Mesenchymal stem cell (in vitro differentiated cells and primary cell): ENCODE measurements at regions not wholly inside any gene's neighbourhood (a gene's known extent, or its start where the extent isn't known, plus 50 kb on each side); places are given as distances from the start of the nearest gene placed in this dataset.

Source experiments
- DNase-seq: peaks from one replicate; pipeline ENCODE4 v3.0.0-alpha.2; 2013
- H2AFZ ChIP-seq: one replicate; pipeline ENCODE4 v1.6.1; 2013; ENCODE audit warnings: low read depth, mild to moderate bottlenecking, control low read depth, inconsistent platforms, low read length, moderate library complexity
- H2AK5ac ChIP-seq: 2 replicates; pipeline ENCODE4 v1.6.1; 2013; ENCODE audit warnings: low read length, moderate library complexity, mild to moderate bottlenecking, inconsistent platforms; ENCODE audit not compliant: severe bottlenecking
- H2BK120ac ChIP-seq: one replicate; pipeline ENCODE4 v1.6.1; 2013; ENCODE audit warnings: low read depth, mild to moderate bottlenecking, inconsistent platforms, low read length, moderate library complexity
- H2BK12ac ChIP-seq, 2 experiments: one replicate each; pipeline ENCODE4 v1.6.1; 2013; ENCODE audit warnings: inconsistent platforms in 2 of 2, low read length in 2 of 2, mild to moderate bottlenecking in 2 of 2, moderate library complexity in 2 of 2, control low read depth in 1 of 2
- H2BK15ac ChIP-seq: one replicate; pipeline ENCODE4 v1.6.1; 2013; ENCODE audit warnings: mild to moderate bottlenecking, low read depth, inconsistent platforms; ENCODE audit not compliant: poor library complexity, severe bottlenecking
- H2BK5ac ChIP-seq: 2 replicates; pipeline ENCODE4 v1.6.1; 2013; ENCODE audit warnings: low read depth, mild to moderate bottlenecking, low read length, control low read depth, inconsistent platforms; ENCODE audit not compliant: poor library complexity, severe bottlenecking
- H3K14ac ChIP-seq, 2 experiments: one replicate each; pipeline ENCODE4 v1.6.1; 2013; ENCODE audit warnings: inconsistent platforms in 2 of 2, low read length in 2 of 2, control low read depth in 1 of 2, mild to moderate bottlenecking in 1 of 2, moderate library complexity in 1 of 2
- H3K18ac ChIP-seq, 2 experiments: one replicate each; pipeline ENCODE4 v1.6.1; 2013; ENCODE audit warnings: inconsistent platforms in 2 of 2, low read length in 2 of 2, control low read depth in 1 of 2, low read depth in 1 of 2, mild to moderate bottlenecking in 1 of 2
- H3K23ac ChIP-seq, 2 experiments: one replicate each; pipeline ENCODE4 v1.6.1; 2013; ENCODE audit warnings: inconsistent platforms in 2 of 2, low read length in 2 of 2, mild to moderate bottlenecking in 2 of 2, moderate library complexity in 2 of 2, control low read depth in 1 of 2
- H3K27ac ChIP-seq: 2 replicates; pipeline ENCODE4 v1.5.1; 2013; ENCODE audit warnings: mild to moderate bottlenecking, moderate library complexity, low read length, control low read depth, inconsistent platforms; ENCODE audit not compliant: poor library complexity, severe bottlenecking
- H3K27me3 ChIP-seq, 2 experiments: 2 replicates each; pipeline versions ENCODE4 v1.6.1 to v1.7.0; 2013; ENCODE audit warnings: low read length in 2 of 2, mild to moderate bottlenecking in 2 of 2, moderate library complexity in 2 of 2, control low read depth in 1 of 2, inconsistent platforms in 1 of 2; ENCODE audit not compliant: control insufficient read depth in 1 of 2, insufficient read depth in 1 of 2
- H3K36me3 ChIP-seq, 2 experiments: 2 replicates each; pipeline versions ENCODE4 v1.6.1 to v1.7.0; 2013; ENCODE audit warnings: low read length in 2 of 2, control low read depth in 1 of 2, inconsistent platforms in 1 of 2, low read depth in 1 of 2, mild to moderate bottlenecking in 1 of 2; ENCODE audit not compliant: insufficient read depth in 2 of 2, control insufficient read depth in 1 of 2
- H3K4ac ChIP-seq, 2 experiments: one replicate each; pipeline ENCODE4 v1.6.1; 2013; ENCODE audit warnings: inconsistent platforms in 2 of 2, low read length in 2 of 2, mild to moderate bottlenecking in 2 of 2, moderate library complexity in 2 of 2, control low read depth in 1 of 2, low read depth in 1 of 2
- H3K4me1 ChIP-seq: 2 replicates; pipeline ENCODE4 v1.6.1; 2013; ENCODE audit warnings: low read depth, low read length, control low read depth; ENCODE audit not compliant: control insufficient read depth, insufficient read depth
- H3K4me2 ChIP-seq: 2 replicates; pipeline ENCODE4 v1.6.1; 2013; ENCODE audit warnings: low read length, mild to moderate bottlenecking, inconsistent platforms; ENCODE audit not compliant: poor library complexity, severe bottlenecking
- H3K4me3 ChIP-seq, 2 experiments: 2 replicates each; pipeline versions ENCODE4 v1.5.1 to v1.7.0; 2013; ENCODE audit warnings: low read length in 2 of 2, mild to moderate bottlenecking in 2 of 2, control low read depth in 1 of 2, low read depth in 1 of 2; ENCODE audit not compliant: insufficient read depth in 1 of 2
- H3K79me1 ChIP-seq: replicated peaks from 2 replicates; pipeline ENCODE4 v1.6.1; 2013; ENCODE audit warnings: mild to moderate bottlenecking, control low read depth, low read length, inconsistent platforms; ENCODE audit not compliant: poor library complexity, severe bottlenecking
- H3K9ac ChIP-seq: 2 replicates; pipeline ENCODE4 v1.7.0; 2013; ENCODE audit warnings: mild to moderate bottlenecking, low read length, moderate library complexity
- H3K9me3 ChIP-seq: 2 replicates; pipeline ENCODE4 v1.7.0; 2013; ENCODE audit warnings: mild to moderate bottlenecking, low read length; ENCODE audit not compliant: control insufficient read depth
- H4K8ac ChIP-seq: one replicate; pipeline ENCODE4 v1.6.1; 2013; ENCODE audit warnings: inconsistent platforms, mild to moderate bottlenecking, low read length, moderate library complexity
- H4K91ac ChIP-seq: one replicate; pipeline ENCODE4 v1.6.1; 2013; ENCODE audit warnings: mild to moderate bottlenecking, low read length, inconsistent platforms
- WGBS: methylation state at CpG from one replicate; pipeline ENCODE4 v1.1.7; 2013; ENCODE audit warnings: mixed read lengths; 5-methylcytosine and 5-hydroxymethylcytosine counted together

DNA sequence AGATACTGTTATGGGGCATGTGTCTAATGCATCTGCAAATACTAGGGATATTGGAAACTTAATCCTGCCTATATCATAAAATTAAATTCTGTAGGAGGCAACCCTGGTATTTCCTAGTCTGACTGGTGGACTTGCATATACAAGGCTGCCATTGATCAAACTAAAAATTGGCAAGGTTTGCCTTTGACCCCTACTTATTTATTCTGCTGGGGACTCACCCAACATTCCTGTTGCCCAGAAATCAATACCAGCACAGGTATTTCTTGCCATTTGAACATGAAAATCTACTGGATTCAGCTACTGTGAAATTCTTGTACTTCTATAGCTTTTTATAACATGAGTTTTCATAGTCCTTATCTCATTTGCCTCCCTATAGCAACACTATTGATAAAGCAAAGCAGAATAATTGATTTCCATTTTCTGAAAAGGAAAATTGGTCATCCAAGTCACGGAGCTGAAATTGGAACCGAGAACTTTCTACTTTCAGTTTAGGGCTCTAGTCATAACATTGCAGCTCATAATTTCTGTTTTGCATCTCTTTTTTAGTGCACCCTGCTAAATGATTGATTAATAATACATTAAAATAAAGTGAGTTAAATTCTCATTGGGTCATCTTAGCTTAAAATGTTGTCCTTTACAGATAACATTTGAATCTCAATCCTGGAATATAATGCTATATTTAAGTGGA, 365.2 kb downstream of the MFSD1 start:
- 93% methylated on average over 2 of the region's 2 CpGs for WGBS
- H2AK5ac ChIP-seq = no peak overlapping the region

DNA sequence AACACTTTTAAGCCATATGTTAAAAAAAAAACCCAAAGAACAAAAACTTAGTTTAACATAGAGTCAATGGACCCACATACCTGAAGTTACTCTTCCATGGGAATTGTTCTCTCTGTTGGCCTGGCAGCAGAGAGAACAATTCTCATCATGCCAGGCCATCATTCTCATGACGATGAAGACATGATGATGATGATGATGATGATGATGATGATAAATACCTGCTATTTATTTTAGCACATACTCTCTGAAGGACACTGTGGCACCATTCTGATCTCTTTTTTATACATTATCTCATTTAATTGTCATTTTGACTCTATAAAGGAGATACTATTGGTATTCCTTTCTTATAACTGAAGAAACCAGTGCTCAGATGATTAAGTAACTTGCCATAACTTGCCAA, 366.9 kb downstream of the MFSD1 start:
- Histone ChIP-seq H3K4me3 (no peak overlapping the region), H3K27ac (no peak overlapping the region), H2BK5ac (no peak overlapping the region), H2AK5ac (no peak overlapping the region), H3K9me3 (no peaks in the 10 kb centered on the region), H3K23ac (no peak overlapping the region), H2AFZ (no peak overlapping the region), H3K27me3 (no peaks in the 10 kb centered on the region), H3K14ac (no peak overlapping the region), H3K4me2 (no peak overlapping the region), H2BK120ac (no peak overlapping the region), H4K8ac (no peak overlapping the region), H2BK12ac (peak overlapping the region in 1 of 2 experiments; percentile 54), H3K18ac (no peak overlapping the region), H4K91ac (no peak overlapping the region), H3K79me1 (no peaks in the 10 kb centered on the region), H3K36me3 (no peaks in the 10 kb centered on the region), H2BK15ac (no peak overlapping the region), H3K4ac (peak overlapping the region in 1 of 2 experiments; percentile 73), H3K9ac (no peak overlapping the region), H3K4me1 (no peaks in the 10 kb centered on the region)
- DNase-seq = no peak
- no CpG with 5 or more reads among the region's 1 CpG for WGBS

More for the DNA sequence above, 365.2 kb downstream of the MFSD1 start:
- Histone ChIP-seq H3K14ac (no peak overlapping the region), H3K23ac (no peak overlapping the region), H3K79me1 (no peaks in the 10 kb centered on the region), H3K4me1 (no peaks in the 10 kb centered on the region), H3K9me3 (no peaks in the 10 kb centered on the region), H2BK120ac (no peak overlapping the region), H2BK5ac (no peak overlapping the region), H3K27me3 (no peaks in the 10 kb centered on the region), H3K4ac (no peak overlapping the region), H2BK15ac (no peak overlapping the region), H4K8ac (no peak overlapping the region), H2BK12ac (no peak overlapping the region), H3K27ac (no peak overlapping the region), H3K9ac (no peak overlapping the region), H4K91ac (no peak overlapping the region), H3K18ac (no peak overlapping the region), H3K4me3 (no peak overlapping the region), H3K4me2 (no peak overlapping the region), H3K36me3 (no peaks in the 10 kb centered on the region), H2AFZ (no peak overlapping the region)
- no peak for DNase-seq

DNA sequence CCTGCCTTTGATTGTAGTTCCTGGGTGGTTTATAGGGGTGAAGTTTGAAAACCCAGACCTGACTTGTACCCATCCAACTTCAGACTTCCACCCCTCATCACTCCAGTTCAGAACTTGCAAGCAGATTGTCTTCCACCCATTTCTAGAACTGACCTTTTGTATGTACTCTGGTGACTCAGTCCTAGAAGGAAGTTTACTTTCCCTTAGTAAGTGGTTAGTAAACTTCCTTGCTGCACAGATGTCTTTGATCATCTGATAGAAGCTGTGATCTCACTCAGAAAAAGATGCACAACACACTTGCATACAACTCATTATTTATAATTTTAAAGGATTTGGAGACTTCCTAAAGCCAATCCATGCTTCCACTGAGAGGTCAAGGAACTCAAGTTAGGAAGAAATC, 368.0 kb downstream of the MFSD1 start:
- H4K91ac ChIP-seq = peak overlapping the region; percentile 48
- H2BK120ac ChIP-seq = peak overlapping the region; percentile 58
- H2BK12ac ChIP-seq = peak overlapping the region; percentile 7 to 21
- no peaks in the 10 kb centered on the region for H3K9me3 ChIP-seq
- peak overlapping the region; percentile 67 for H4K8ac ChIP-seq
- H2AK5ac ChIP-seq = no peak overlapping the region
- H3K27me3 ChIP-seq = no peaks in the 10 kb centered on the region
- peak overlapping the region; percentile 7 to 60 for H3K4ac ChIP-seq
- H3K4me2 ChIP-seq = no peak overlapping the region
- H2BK5ac ChIP-seq = no peak overlapping the region
- peak overlapping the region; percentile 68 for H3K9ac ChIP-seq
- H3K4me1 ChIP-seq = no peaks in the 10 kb centered on the region
- H3K14ac ChIP-seq = no peak overlapping the region
- no peaks in the 10 kb centered on the region for H3K79me1 ChIP-seq
- no peak overlapping the region for H2BK15ac ChIP-seq
- no peak overlapping the region for H2AFZ ChIP-seq
- H3K27ac ChIP-seq = no peak overlapping the region
- H3K4me3 ChIP-seq = no peak overlapping the region
- peak; percentile 91 for DNase-seq
- no peaks in the 10 kb centered on the region for H3K36me3 ChIP-seq
- no peak overlapping the region for H3K23ac ChIP-seq
- H3K18ac ChIP-seq = peak overlapping the region in 1 of 2 experiments; percentile 67

DNA sequence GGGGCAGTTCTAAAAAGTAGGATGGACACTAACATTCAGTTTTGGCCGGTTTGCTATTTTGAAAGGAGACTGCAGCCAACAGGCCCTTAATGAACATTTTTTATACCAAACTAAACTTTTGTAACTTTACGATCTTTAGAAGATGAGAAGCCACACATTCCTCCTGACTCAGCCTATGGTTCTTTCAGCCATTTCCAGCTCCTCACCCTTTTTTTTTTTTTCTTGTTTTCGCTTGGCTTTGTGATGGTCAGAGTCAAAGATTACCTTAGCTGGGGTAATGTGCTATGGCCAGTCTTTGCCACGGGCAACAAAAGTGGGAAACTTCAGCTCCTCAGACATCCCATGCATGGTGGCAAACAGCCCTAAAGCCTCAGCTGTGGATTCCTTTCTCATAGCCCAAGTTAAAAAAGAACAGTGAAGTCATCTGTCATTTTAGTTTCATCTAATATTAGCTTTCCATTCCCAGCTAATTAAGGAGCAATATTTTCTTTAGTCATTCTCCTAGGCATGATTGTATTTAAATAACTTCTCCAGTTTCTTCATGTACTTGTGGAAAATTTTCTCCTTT, 368.7 kb downstream of the MFSD1 start:
- Histone ChIP-seq H3K14ac (no peak overlapping the region), H4K8ac (peak overlapping the region; percentile 59), H3K4me1 (no peaks in the 10 kb centered on the region), H2AK5ac (no peak overlapping the region), H3K36me3 (no peaks in the 10 kb centered on the region), H3K79me1 (no peaks in the 10 kb centered on the region), H4K91ac (peak overlapping the region; percentile 57), H2AFZ (no peak overlapping the region), H3K27ac (peak overlapping the region; percentile 40), H2BK5ac (no peak overlapping the region), H2BK15ac (no peak overlapping the region), H2BK120ac (peak overlapping the region; percentile 89), H2BK12ac (peak overlapping the region in 1 of 2 experiments; percentile 92), H3K27me3 (no peaks in the 10 kb centered on the region), H3K18ac (peak overlapping the region; percentile 85 to 91), H3K23ac (no peak overlapping the region), H3K4me3 (no peak overlapping the region), H3K9me3 (no peaks in the 10 kb centered on the region), H3K4ac (peak overlapping the region; percentile 57 to 86), H3K9ac (peak overlapping the region; percentile 68), H3K4me2 (no peak overlapping the region)
- peak; percentile 74 for DNase-seq
- WGBS = 34% methylated on average over 4 of the region's 4 CpGs
